Panc1 (cell line): ENCODE measurements at regions not wholly inside any gene's neighbourhood (a gene's known extent, or its start where the extent isn't known, plus 50 kb on each side); places are given as distances from the start of the nearest gene placed in this dataset.

Experiments used
- CTCF ChIP-seq: fragments of 450-650 bp; IDR thresholded peaks from 2 replicates; pipeline ENCODE4 v1.5.1; 2017; ENCODE audit warnings: mild to moderate bottlenecking
- POLR2AphosphoS5 ChIP-seq: IDR thresholded peaks from 2 replicates; pipeline ENCODE4 v1.6.1; 2012; ENCODE audit warnings: mild to moderate bottlenecking, low read depth, low read length, moderate library complexity

GRCh38 chr1:218930000-218930399, 243.7 kb upstream of the LYPLAL1 start:
- no peak for TF ChIP-seq CTCF
- TF ChIP-seq POLR2AphosphoS5, result no peak
